Ammon's horn (tissue), 1 donor: ENCODE measurements at regions not wholly inside any gene's neighbourhood (a gene's known extent, or its start where the extent isn't known, plus 50 kb on each side); places are given as distances from the start of the nearest gene placed in this dataset.

ENCODE experiments used
- DNase-seq: peaks from one replicate; pipeline ENCODE4 v3.0.0-alpha.2; 2016; ENCODE audit warnings: low spot score

GRCh38 chr7:41237956-41238355 lies 464.9 kb downstream of the INHBA start:
- no peak for DNase-seq

- no peak for DNase-seq
Observed at GRCh38 chr7:41232086-41232485, 470.8 kb downstream of the INHBA start.

- DNase-seq = no peak
Observed at GRCh38 chr7:41224063-41224763, 478.7 kb downstream of the INHBA start.

- no peak for DNase-seq
Observed at GRCh38 chr7:41222746-41223145, 480.1 kb downstream of the INHBA start.

- no peak for DNase-seq
Observed at GRCh38 chr7:41220266-41220665, 482.6 kb downstream of the INHBA start.

GRCh38 chr7:41219276-41219675 lies 483.6 kb downstream of the INHBA start:
- DNase-seq = no peak

- no peak for DNase-seq
Observed at GRCh38 chr7:41217306-41217705, 485.6 kb downstream of the INHBA start.

GRCh38 chr7:41207141-41207540 lies 495.7 kb downstream of the INHBA start:
- no peak for DNase-seq

GRCh38 chr7:41206267-41206666 lies 496.6 kb downstream of the INHBA start:
- DNase-seq = no peak

GRCh38 chr7:41205600-41205999 lies 497.3 kb downstream of the INHBA start:
- no peak for DNase-seq

GRCh38 chr7:41203542-41203941 lies 499.3 kb downstream of the INHBA start:
- DNase-seq = no peak

- no peak for DNase-seq
Observed at GRCh38 chr7:41201021-41201420, 501.9 kb downstream of the INHBA start.

GRCh38 chr7:41199136-41199535 lies 503.8 kb downstream of the INHBA start:
- DNase-seq = no peak

- DNase-seq = no peak
Observed at GRCh38 chr7:41198502-41198901, 504.4 kb downstream of the INHBA start.

- DNase-seq = no peak
Observed at GRCh38 chr7:41197769-41198168, 505.1 kb downstream of the INHBA start.

GRCh38 chr7:41193738-41194282 lies 509.1 kb downstream of the INHBA start:
- DNase-seq = no peak

- no peak for DNase-seq
Observed at GRCh38 chr7:41190581-41190980, 512.3 kb downstream of the INHBA start.

GRCh38 chr7:41189866-41190265 lies 513.0 kb downstream of the INHBA start:
- DNase-seq = no peak

- DNase-seq = no peak
Observed at GRCh38 chr7:41188163-41189130, 514.4 kb downstream of the INHBA start.

GRCh38 chr7:41187322-41187721 lies 515.6 kb downstream of the INHBA start:
- no peak for DNase-seq

GRCh38 chr7:41185851-41186250 lies 517.0 kb downstream of the INHBA start:
- DNase-seq = no peak

GRCh38 chr7:41183741-41184140 lies 519.1 kb downstream of the INHBA start:
- no peak for DNase-seq

GRCh38 chr7:41182782-41183181 lies 520.1 kb downstream of the INHBA start:
- no peak for DNase-seq
